Breast epithelium (tissue), 3 donors: ENCODE measurements at regions not wholly inside any gene's neighbourhood (a gene's known extent, or its start where the extent isn't known, plus 50 kb on each side); places are given as distances from the start of the nearest gene placed in this dataset.

ENCODE experiments used
- CTCF ChIP-seq, 3 donors: fragments of 450-650 bp; IDR thresholded peaks; one replicate each; pipeline ENCODE4 v1.5.1; 2016 to 2017; ENCODE audit warnings: antibody characterized with exemption in 3 of 3, mild to moderate bottlenecking in 3 of 3, moderate library complexity in 3 of 3
- POLR2A ChIP-seq: fragments of 450-650 bp; IDR thresholded peaks from one replicate; pipeline ENCODE4 v1.6.1; 2016; ENCODE audit warnings: antibody characterized with exemption, mild to moderate bottlenecking, moderate library complexity
- POLR2AphosphoS5 ChIP-seq, 3 donors: sonication (generic); formaldehyde crosslinking; IDR thresholded peaks; one replicate each; pipeline ENCODE4 v1.6.1; 2017; ENCODE audit warnings: antibody characterized with exemption in 3 of 3

- TF ChIP-seq CTCF (IDR thresholded peaks at IDR 0.05) = no peak
- no peak for TF ChIP-seq POLR2A
- no peak for TF ChIP-seq POLR2AphosphoS5 (IDR thresholded peaks at IDR 0.05)
Measured at GRCh38 chr4:114316789-114317188, 281.8 kb upstream of the UGT8 start.
